ENCODE measurements at regions not wholly inside any gene's neighbourhood (a gene's known extent, or its start where the extent isn't known, plus 50 kb on each side); places are given as distances from the start of the nearest gene placed in this dataset.

- Histone ChIP-seq H3K36me3 (ENCODE audit: insufficient read depth, low read length) (no peaks in the 10 kb centered on the region), H3K9me2 (ENCODE audit: insufficient read depth, low read length) (no peaks in the 10 kb centered on the region), H3K4me1 (ENCODE audit: insufficient read depth, low read length, poor library complexity, severe bottlenecking) (no peaks in the 10 kb centered on the region), H3K9me3 (ENCODE audit: low read length) (no peaks in the 10 kb centered on the region), H2AFZ (ENCODE audit: low read length) (no peak overlapping the region), H4K20me1 (ENCODE audit: insufficient read depth, low read length) (no peaks in the 10 kb centered on the region), H3K27ac (ENCODE audit: low read depth, low read length, poor library complexity, severe bottlenecking) (no peak overlapping the region), H3K4me2 (ENCODE audit: low read length) (no peak overlapping the region), H3K79me2 (ENCODE audit: insufficient read depth, low read depth, low read length) (no peaks in the 10 kb centered on the region), H3K4me3 (ENCODE audit: low read depth, low read length, poor library complexity, severe bottlenecking) (no peak overlapping the region)
- BruUV-seq (replicated peaks): no TSS peak
- intact Hi-C loops (cut with micrococcal nuclease; ENCODE audit: unreplicated experiment): no loop called here
- TF ChIP-seq EZH2phosphoT487 (IDR thresholded peaks at IDR 0.05; ENCODE audit: borderline replicate concordance, low read depth, low read length) (no peak), CTCF (conservative IDR thresholded peaks at IDR 0.05; ENCODE audit: low read length) (no peak)
- ChIA-PET POLR2A (interaction anchor here (0.6 kb wide), 1 partner anchor 20 kb away, joined by 3 read pairs; no protein-coding TSS in a partner anchor), CTCF (ENCODE audit: unreplicated experiment) (no interaction called here)
- no peak for DNase-seq (ENCODE audit: low spot score)
These were observed 375.7 kb upstream of the CDH11 start for GRCh38 chr16:65497571-65497970.

GRCh38 chr16:65495106-65495505 lies 373.2 kb upstream of the CDH11 start:
- Histone ChIP-seq H3K27ac (ENCODE audit: low read depth, low read length, poor library complexity, severe bottlenecking) (no peak overlapping the region), H2AFZ (ENCODE audit: low read length) (no peak overlapping the region), H3K79me2 (ENCODE audit: insufficient read depth, low read depth, low read length) (no peaks in the 10 kb centered on the region), H3K4me1 (ENCODE audit: insufficient read depth, low read length, poor library complexity, severe bottlenecking) (no peaks in the 10 kb centered on the region), H3K9me3 (ENCODE audit: low read length) (no peaks in the 10 kb centered on the region), H3K4me3 (ENCODE audit: low read depth, low read length, poor library complexity, severe bottlenecking) (no peak overlapping the region), H4K20me1 (ENCODE audit: insufficient read depth, low read length) (no peaks in the 10 kb centered on the region), H3K36me3 (ENCODE audit: insufficient read depth, low read length) (no peaks in the 10 kb centered on the region), H3K9me2 (ENCODE audit: insufficient read depth, low read length) (no peaks in the 10 kb centered on the region), H3K4me2 (ENCODE audit: low read length) (no peak overlapping the region)
- DNase-seq (ENCODE audit: low spot score): no peak
- no TSS peak for BruUV-seq (replicated peaks)
- ChIA-PET CTCF (ENCODE audit: unreplicated experiment) (interaction anchor here (0.6 kb wide), 1 partner anchor 121 kb away, joined by 3 read pairs; no protein-coding TSS in a partner anchor), POLR2A (no interaction called here)
- no peak for TF ChIP-seq CTCF (conservative IDR thresholded peaks at IDR 0.05; ENCODE audit: low read length)
- no peak for TF ChIP-seq EZH2phosphoT487 (IDR thresholded peaks at IDR 0.05; ENCODE audit: borderline replicate concordance, low read depth, low read length)
- intact Hi-C loops (cut with micrococcal nuclease; ENCODE audit: unreplicated experiment): no loop called here

GRCh38 chr16:65494609-65495008 lies 372.7 kb upstream of the CDH11 start:
- H3K9me2 ChIP-seq (ENCODE audit: insufficient read depth, low read length): no peaks in the 10 kb centered on the region
- no peaks in the 10 kb centered on the region for H3K36me3 ChIP-seq (ENCODE audit: insufficient read depth, low read length)
- TF ChIP-seq CTCF (conservative IDR thresholded peaks at IDR 0.05; ENCODE audit: low read length): no peak
- no peak overlapping the region for H3K4me2 ChIP-seq (ENCODE audit: low read length)
- DNase-seq (ENCODE audit: low spot score): no peak
- intact Hi-C loops (cut with micrococcal nuclease; ENCODE audit: unreplicated experiment): no loop called here
- no peaks in the 10 kb centered on the region for H3K4me1 ChIP-seq (ENCODE audit: insufficient read depth, low read length, poor library complexity, severe bottlenecking)
- H3K27ac ChIP-seq (ENCODE audit: low read depth, low read length, poor library complexity, severe bottlenecking): no peak overlapping the region
- no peaks in the 10 kb centered on the region for H3K79me2 ChIP-seq (ENCODE audit: insufficient read depth, low read depth, low read length)
- POLR2A ChIA-PET: interaction anchor here (0.7 kb wide), 1 partner anchor 47 kb away, joined by 3 read pairs; no protein-coding TSS in a partner anchor
- no peak overlapping the region for H3K4me3 ChIP-seq (ENCODE audit: low read depth, low read length, poor library complexity, severe bottlenecking)
- H4K20me1 ChIP-seq (ENCODE audit: insufficient read depth, low read length): no peaks in the 10 kb centered on the region
- no TSS peak for BruUV-seq (replicated peaks)
- CTCF ChIA-PET (ENCODE audit: unreplicated experiment): no interaction called here
- no peaks in the 10 kb centered on the region for H3K9me3 ChIP-seq (ENCODE audit: low read length)
- H2AFZ ChIP-seq (ENCODE audit: low read length): no peak overlapping the region
